ENCODE measurements at regions not wholly inside any gene's neighbourhood (a gene's known extent, or its start where the extent isn't known, plus 50 kb on each side); places are given as distances from the start of the nearest gene placed in this dataset.
A peak's percentile ranks its signal among the peaks of the same experiment; 100 is the strongest.

GRCh38 chr15:66883284-66883911 is 181.4 kb downstream of the SMAD6 start:
- peak overlapping the region; percentile 11 to 78 (median 64) for H3K27ac ChIP-seq
- no peak overlapping the region for H3K4me3 ChIP-seq
- intact Hi-C loops (cut with DNase I): loop anchor here (5.0 kb wide), 1 partner anchor 51 kb away; no protein-coding TSS in a partner anchor
- ATAC-seq (peak; percentile 88), DNase-seq (peak; percentile 83 to 91 (median 86))
- peaks cover 28% of the 10 kb centered on the region for H3K4me1 ChIP-seq
- H3K36me3 ChIP-seq (replicated peaks in 1 of 2; ENCODE audit: insufficient read depth in 1 of 2, low read depth in 2 of 2): no peaks in the 10 kb centered on the region
- TF ChIP-seq CTCF (IDR thresholded peaks at IDR 0.05) (no peak), POLR2A (IDR thresholded peaks at IDR 0.05) (no peak)
- H3K9me3 ChIP-seq: no peaks in the 10 kb centered on the region
- WGBS, 2 donors: 13 to 15% methylated on average over 10 of the region's 10 CpGs
- H3K27me3 ChIP-seq: no peaks in the 10 kb centered on the region

GRCh38 chr15:66884115-66884622 is 181.2 kb upstream of the SMAD3 start:
- peak overlapping the region; percentile 11 to 78 (median 64) for H3K27ac ChIP-seq

GRCh38 chr15:66884661-66885237 is 180.7 kb upstream of the SMAD3 start:
- no peaks in the 10 kb centered on the region for H3K36me3 ChIP-seq (replicated peaks in 1 of 2; ENCODE audit: insufficient read depth in 1 of 2, low read depth in 2 of 2)
- intact Hi-C loops (cut with DNase I): loop anchor here (5.0 kb wide), 1 partner anchor 52 kb away; no protein-coding TSS in a partner anchor
- TF ChIP-seq CTCF (IDR thresholded peaks at IDR 0.05) (no peak), POLR2A (IDR thresholded peaks at IDR 0.05) (no peak)
- ATAC-seq (no peak), DNase-seq (no peak)
- no peaks in the 10 kb centered on the region for H3K9me3 ChIP-seq
- WGBS, 2 donors: 94 to 95% methylated on average over 8 of the region's 8 CpGs
- peak overlapping the region in 2 of 4 donors; percentile 69 to 78 for H3K27ac ChIP-seq
- no peaks in the 10 kb centered on the region for H3K27me3 ChIP-seq
- H3K4me1 ChIP-seq: peaks cover 24% of the 10 kb centered on the region
- H3K4me3 ChIP-seq: no peak overlapping the region

More at GRCh38 chr15:66884115-66884622, 181.2 kb upstream of the SMAD3 start:
- TF ChIP-seq CTCF (IDR thresholded peaks at IDR 0.05) (no peak), POLR2A (IDR thresholded peaks at IDR 0.05) (no peak)
- no peak overlapping the region for H3K4me3 ChIP-seq
- 78 to 83% methylated on average over 8 of the region's 8 CpGs for WGBS, 2 donors
- peaks cover 24% of the 10 kb centered on the region for H3K4me1 ChIP-seq
- no peaks in the 10 kb centered on the region for H3K36me3 ChIP-seq (replicated peaks in 1 of 2; ENCODE audit: insufficient read depth in 1 of 2, low read depth in 2 of 2)
- H3K9me3 ChIP-seq: no peaks in the 10 kb centered on the region
- intact Hi-C loops (cut with DNase I): loop anchor here (5.0 kb wide), 1 partner anchor 52 kb away; no protein-coding TSS in a partner anchor
- no peaks in the 10 kb centered on the region for H3K27me3 ChIP-seq
- DNase-seq: no peak
- no peak for ATAC-seq

GRCh38 chr15:66885281-66885915 is 180.0 kb upstream of the SMAD3 start:
- Histone ChIP-seq H3K4me3 (no peak overlapping the region), H3K4me1 (peaks cover 24% of the 10 kb centered on the region), H3K9me3 (no peaks in the 10 kb centered on the region), H3K27ac (no peak overlapping the region), H3K27me3 (no peaks in the 10 kb centered on the region), H3K36me3 (replicated peaks in 1 of 2; ENCODE audit: insufficient read depth in 1 of 2, low read depth in 2 of 2) (no peaks in the 10 kb centered on the region)
- intact Hi-C loops (cut with DNase I): no loop called here
- ATAC-seq (no peak), DNase-seq (no peak)
- TF ChIP-seq CTCF (IDR thresholded peaks at IDR 0.05) (no peak), POLR2A (IDR thresholded peaks at IDR 0.05) (no peak)
- 92 to 93% methylated on average over 4 to 5 of the region's 5 CpGs for WGBS, 2 donors

All from body of pancreas (tissue), 4 donors.